ENCODE measurements at regions not wholly inside any gene's neighbourhood (a gene's known extent, or its start where the extent isn't known, plus 50 kb on each side); places are given as distances from the start of the nearest gene placed in this dataset.
A peak's percentile ranks its signal among the peaks of the same experiment; 100 is the strongest.

GRCh38 chr5:68460147-68460798 is 244.7 kb downstream of the PIK3R1 start (continued):
- TF ChIP-seq ZNF766 (CRISPR knock-in tag; conservative IDR thresholded peaks at IDR 0.05): 0 out of 2 replicates have a peak, but pooled peaks have one; percentile 30
- peak; percentile 40 for TF ChIP-seq SMC3 (conservative IDR thresholded peaks at IDR 0.05; ENCODE audit: insufficient read depth, low read depth, low read length)
- no peak for TF ChIP-seq SAFB (IDR thresholded peaks at IDR 0.05; ENCODE audit: borderline replicate concordance, low read depth, low read length)
- TF ChIP-seq ZBED1 (IDR thresholded peaks at IDR 0.05): no peak
- TF ChIP-seq ELF1 (tag; IDR thresholded peaks at IDR 0.05): peak; percentile 63
- no peak for TF ChIP-seq POLR2B (IDR thresholded peaks at IDR 0.05; ENCODE audit: low read depth, partially characterized antibody)
- TF ChIP-seq ZBTB9 (CRISPR knock-in tag; IDR thresholded peaks at IDR 0.05): no peak
- TF ChIP-seq FOXM1 (IDR thresholded peaks at IDR 0.05; ENCODE audit: low read depth): 0 out of 2 replicates have a peak, but pooled peaks have one; percentile 8
- TF ChIP-seq FOXM1 (CRISPR knock-in tag; IDR thresholded peaks at IDR 0.05; ENCODE audit: low read depth): no peak
- TF ChIP-seq RAD21 (CRISPR knock-in tag; conservative IDR thresholded peaks at IDR 0.05 in 1 of 2, IDR thresholded peaks at IDR 0.05 in 1 of 2): peak; percentile 91 to 95
- TF ChIP-seq GTF2E2 (tag; IDR thresholded peaks at IDR 0.05): no peak
- TF ChIP-seq CTCF (IDR thresholded peaks at IDR 0.05 in 2 of 3, conservative IDR thresholded peaks at IDR 0.05 in 1 of 3; ENCODE audit: insufficient read depth in 2 of 3, low read depth in 1 of 3, low read length in 3 of 3): peak; percentile 60 to 86 (median 60); a peak in 5 of 6 replicates
- TF ChIP-seq TEAD4 (IDR thresholded peaks at IDR 0.05; ENCODE audit: low read length): peak; percentile 32; the same call in 1 of the 2 replicates
- no peak for TF ChIP-seq TEAD4 (CRISPR knock-in tag; IDR thresholded peaks at IDR 0.05; ENCODE audit: borderline replicate concordance)
- no peak for TF ChIP-seq CREB5 (CRISPR knock-in tag; IDR thresholded peaks at IDR 0.05)
- no peak for TF ChIP-seq HEY1 (CRISPR knock-in tag; IDR thresholded peaks at IDR 0.05; ENCODE audit: borderline replicate concordance)
- TF ChIP-seq ZNF134 (CRISPR knock-in tag; conservative IDR thresholded peaks at IDR 0.05): no peak
- no peak for TF ChIP-seq PHF21A (IDR thresholded peaks at IDR 0.05; ENCODE audit: borderline replicate concordance, low read depth)
- no peak for TF ChIP-seq HDAC3 (IDR thresholded peaks at IDR 0.05; ENCODE audit: borderline replicate concordance, partially characterized antibody)
- TF ChIP-seq EHMT2 (IDR thresholded peaks at IDR 0.05): no peak
- TF ChIP-seq ZNF239 (CRISPR knock-in tag; IDR thresholded peaks at IDR 0.05): no peak
- TF ChIP-seq HNRNPUL1 (IDR thresholded peaks at IDR 0.05; ENCODE audit: low read length): no peak
- no peak for TF ChIP-seq CREB3L1 (IDR thresholded peaks at IDR 0.05; ENCODE audit: borderline replicate concordance, low read depth)
- TF ChIP-seq ZNF431 (CRISPR knock-in tag; IDR thresholded peaks at IDR 0.05): no peak

Measured in K562 (cell line).